GM21619 (cell line): ENCODE measurements at regions not wholly inside any gene's neighbourhood (a gene's known extent, or its start where the extent isn't known, plus 50 kb on each side); places are given as distances from the start of the nearest gene placed in this dataset.
"Not testable (repeated sequence)": the region's sequence is repeated elsewhere in the genome, so short reads cannot be mapped to it uniquely, and the experiment has no call there.

Source experiments
- ATAC-seq: cut with Tn5 transposase; IDR thresholded peaks from one replicate; pipeline ENCODE4 v1.9.1; 2021; ENCODE audit not compliant: unreplicated experiment

DNA sequence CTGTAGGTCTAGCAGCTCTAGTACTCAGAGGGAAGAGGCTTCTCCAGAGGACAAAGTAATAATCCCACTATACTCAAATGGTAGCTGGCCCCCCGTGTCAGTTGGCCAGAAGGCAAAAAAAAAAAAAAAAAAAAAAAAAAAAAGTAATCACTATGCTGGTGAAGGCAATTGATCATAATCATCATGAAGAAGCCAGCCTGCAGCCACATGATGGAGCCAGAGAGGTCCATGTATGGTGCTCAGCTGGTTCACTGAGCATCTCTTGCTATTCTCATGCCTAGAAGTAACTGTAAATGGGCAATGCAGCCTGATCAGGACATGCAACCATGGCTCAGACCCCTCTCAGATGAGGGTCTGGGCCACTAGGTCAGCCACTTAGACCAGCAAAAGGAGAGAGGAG, 378.8 kb downstream of the MED13L start:
- no peak for ATAC-seq

GRCh38 chr12:115897729-115898128, 379.8 kb downstream of the MED13L start:
- no peak for ATAC-seq

DNA sequence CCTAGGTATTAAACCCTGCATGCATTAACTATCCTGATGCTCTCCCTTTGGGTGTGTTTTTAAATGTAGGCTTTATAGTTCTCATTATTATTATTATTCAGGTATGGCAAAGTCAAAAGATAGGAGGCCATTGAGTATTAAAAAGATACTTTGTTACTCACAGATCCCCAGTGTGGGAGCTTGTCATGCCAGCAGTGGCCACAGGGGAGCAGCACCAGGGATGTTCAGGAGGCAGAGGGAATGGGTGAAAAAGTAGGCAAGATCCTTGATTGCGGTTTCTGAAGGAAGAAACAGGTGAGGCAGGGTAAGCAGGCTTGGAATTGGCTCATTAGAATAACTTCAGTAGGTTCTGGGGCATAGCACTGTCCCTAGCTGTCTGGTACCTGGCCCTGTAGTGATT, 382.2 kb downstream of the MED13L start:
- ATAC-seq, result no peak

DNA sequence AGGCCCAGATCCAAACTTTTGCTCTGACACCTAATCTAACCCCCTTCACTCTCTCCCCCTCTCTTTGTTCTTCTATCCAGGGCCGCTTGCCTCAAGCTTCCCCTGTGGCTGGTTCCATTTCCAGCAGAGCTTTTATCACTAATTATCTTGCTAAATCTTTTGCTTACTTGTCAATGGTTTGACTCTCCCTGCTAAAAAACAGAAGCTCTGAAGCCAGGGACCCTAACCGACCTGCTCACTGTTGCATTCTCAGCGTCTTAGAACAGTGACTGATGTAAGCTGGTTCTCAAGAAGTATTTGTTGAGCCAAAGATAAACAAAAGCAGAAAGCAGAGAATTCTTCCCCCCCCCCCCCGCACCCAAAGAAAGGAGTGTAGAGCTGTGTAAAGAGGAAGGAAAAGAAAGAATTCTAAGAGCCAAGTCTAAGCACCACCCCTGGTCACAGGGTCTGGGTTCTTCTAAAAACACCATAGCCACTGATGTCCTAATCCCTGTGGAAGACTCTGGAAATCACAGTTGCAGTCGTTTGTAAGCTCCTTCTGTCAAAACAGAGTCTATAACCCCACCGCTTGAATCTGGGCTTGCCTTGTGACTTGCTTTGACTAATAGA, 385.8 kb downstream of the MED13L start:
- no peak for ATAC-seq

GRCh38 chr12:115886666-115887065, 390.8 kb downstream of the MED13L start:
- no peak for ATAC-seq

- no peak for ATAC-seq
Observed at GRCh38 chr12:115885040-115885690, 392.3 kb downstream of the MED13L start.

- no peak for ATAC-seq
Observed at GRCh38 chr12:115882936-115883335, 394.6 kb downstream of the MED13L start.

- no peak for ATAC-seq
Observed at GRCh38 chr12:115880238-115880637, 397.3 kb downstream of the MED13L start.

- no peak for ATAC-seq
Observed at GRCh38 chr12:115879354-115879753, 398.1 kb downstream of the MED13L start.

- no peak for ATAC-seq
Observed at GRCh38 chr12:115873451-115874082, 403.9 kb downstream of the MED13L start.

- ATAC-seq, result no peak
Observed at GRCh38 chr12:115872919-115873357, 404.6 kb downstream of the MED13L start.

- ATAC-seq, result no peak
Observed at GRCh38 chr12:115872212-115872611, 405.3 kb downstream of the MED13L start.

DNA sequence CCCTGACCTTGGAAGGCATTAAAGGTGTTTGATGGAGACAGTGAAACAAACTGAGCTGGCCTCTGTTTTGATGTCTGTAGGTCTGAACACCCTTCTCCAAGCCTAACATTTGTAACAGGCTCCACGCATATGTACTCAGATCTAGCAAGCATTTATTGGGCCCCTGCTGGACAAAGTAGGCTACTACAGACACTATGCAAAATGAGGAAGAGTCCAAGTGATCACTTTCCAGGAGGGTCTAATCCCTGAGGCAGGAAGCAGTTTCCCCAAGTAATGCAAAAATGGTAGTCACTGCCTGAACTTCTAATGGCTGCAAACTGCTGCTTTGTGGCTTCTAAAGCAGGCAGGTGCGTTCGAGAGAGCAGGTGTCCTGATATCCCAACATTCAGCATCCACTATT, 405.8 kb downstream of the MED13L start:
- ATAC-seq, result peak; percentile 91

DNA sequence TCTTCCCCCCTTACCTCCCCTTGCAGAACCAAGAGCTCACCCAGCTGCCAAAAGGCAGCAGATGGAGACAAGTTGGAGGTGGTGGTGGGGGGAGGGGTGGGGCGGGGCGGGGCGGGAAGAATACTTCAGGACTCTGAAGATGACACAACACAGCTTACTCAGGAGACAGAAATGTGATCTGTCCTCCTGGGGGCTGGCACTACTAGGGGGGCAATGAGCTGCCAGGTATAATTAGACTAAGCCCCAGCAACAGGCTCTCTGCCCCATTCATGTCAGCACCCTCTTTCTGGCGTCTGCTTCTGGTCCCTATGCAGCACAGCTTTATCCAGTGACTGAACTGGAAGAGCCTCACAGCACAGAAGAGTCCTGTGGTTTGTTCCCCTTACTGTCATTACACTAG, 407.0 kb downstream of the MED13L start:
- ATAC-seq, result no peak

DNA sequence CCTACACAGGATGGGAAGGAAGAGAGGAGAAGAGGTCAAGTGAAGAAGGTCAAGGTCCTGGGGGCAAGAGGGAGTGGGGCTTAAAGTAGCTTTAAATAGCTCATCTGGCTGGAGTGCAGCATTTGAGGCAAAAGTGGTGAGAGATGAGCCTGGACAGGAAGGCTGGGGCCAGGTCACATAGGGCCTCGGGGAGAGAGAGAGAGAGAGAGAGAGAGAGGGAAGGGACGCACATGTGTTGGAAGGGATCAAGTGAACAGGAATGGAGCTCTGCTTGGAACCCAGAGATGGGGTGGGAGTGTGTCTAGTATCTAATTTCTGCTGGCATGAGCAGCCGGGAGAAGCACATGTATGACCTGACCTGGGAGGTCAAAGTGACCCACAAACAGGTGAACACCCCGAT, 407.5 kb downstream of the MED13L start:
- ATAC-seq, result no peak

GRCh38 chr12:115869604-115870003, 407.9 kb downstream of the MED13L start:
- ATAC-seq, result no peak

DNA sequence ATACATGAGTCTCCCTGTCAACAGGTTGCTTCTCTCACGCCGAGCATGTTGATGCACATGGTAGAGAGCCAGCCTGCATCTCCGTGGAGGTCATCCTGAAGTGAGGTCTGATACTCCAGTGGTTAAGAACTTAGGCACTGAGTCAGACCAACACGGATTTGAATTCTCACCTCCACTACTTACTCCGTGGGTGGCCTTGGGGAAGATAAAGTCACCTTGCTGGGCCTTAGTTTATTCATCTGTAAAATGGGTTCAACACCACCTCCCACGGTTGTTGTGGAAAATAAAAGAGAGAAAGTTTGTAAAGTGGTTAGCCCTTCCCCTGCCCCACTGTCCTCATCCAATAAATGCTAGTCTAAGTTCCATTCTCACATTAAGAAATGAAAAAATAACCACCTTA, 408.9 kb downstream of the MED13L start:
- ATAC-seq, result no peak

DNA sequence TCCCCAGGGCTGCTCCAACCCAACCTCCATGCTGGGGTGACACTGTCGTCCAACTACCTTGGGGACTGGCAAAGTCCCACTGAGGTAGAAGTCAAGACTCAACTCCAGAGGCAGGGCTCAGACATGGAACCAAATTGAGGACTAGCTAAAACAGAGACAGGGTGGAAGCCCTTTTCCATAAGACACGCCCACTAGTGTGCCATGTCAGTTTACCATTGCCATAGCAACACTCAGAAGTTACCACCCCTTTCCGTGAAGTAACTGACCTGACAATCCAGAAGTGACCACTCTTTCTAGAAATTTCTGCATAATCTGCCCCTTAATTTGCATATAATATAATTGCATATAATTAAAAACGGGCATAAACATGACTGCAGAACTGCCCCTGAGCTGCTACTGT, 409.6 kb downstream of the MED13L start:
- no peak for ATAC-seq

DNA sequence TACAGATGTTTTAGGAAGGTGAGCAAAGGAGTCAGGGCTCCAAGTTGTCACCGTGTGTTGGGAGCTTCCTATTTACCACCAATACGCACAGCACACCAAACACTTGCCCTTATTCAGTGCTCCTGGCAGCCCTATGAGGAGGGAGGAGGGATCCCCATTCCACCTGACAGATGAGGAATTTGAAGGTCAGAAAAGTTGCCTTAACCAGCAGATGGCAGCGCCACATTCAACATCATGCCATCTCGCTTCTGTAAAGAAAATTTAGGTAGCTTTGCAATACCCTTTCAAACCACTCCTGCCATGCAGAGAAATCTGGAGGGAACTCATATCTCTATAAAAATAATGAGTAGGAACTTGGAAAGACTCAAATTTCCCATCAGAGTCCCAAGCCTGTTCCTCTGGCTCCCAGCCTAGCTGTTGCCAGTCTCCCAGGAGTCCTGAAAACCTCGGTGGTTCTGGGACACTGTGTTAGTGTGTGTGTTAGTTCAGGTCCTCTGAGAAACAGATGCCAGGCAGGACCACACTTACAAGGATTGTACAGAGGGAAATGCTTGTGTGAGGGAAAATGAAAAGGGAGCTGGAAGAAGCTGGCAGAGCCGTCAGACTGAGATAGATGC, 410.5 kb downstream of the MED13L start:
- ATAC-seq, result no peak

GRCh38 chr12:115866281-115866680, 411.2 kb downstream of the MED13L start:
- ATAC-seq, result not testable (repeated sequence)

GRCh38 chr12:115864396-115864795, 413.1 kb downstream of the MED13L start:
- ATAC-seq, result no peak

- no peak for ATAC-seq
Observed at GRCh38 chr12:115860619-115861018, 416.9 kb downstream of the MED13L start.
